ENCODE measurements at regions not wholly inside any gene's neighbourhood (a gene's known extent, or its start where the extent isn't known, plus 50 kb on each side); places are given as distances from the start of the nearest gene placed in this dataset.

DNA sequence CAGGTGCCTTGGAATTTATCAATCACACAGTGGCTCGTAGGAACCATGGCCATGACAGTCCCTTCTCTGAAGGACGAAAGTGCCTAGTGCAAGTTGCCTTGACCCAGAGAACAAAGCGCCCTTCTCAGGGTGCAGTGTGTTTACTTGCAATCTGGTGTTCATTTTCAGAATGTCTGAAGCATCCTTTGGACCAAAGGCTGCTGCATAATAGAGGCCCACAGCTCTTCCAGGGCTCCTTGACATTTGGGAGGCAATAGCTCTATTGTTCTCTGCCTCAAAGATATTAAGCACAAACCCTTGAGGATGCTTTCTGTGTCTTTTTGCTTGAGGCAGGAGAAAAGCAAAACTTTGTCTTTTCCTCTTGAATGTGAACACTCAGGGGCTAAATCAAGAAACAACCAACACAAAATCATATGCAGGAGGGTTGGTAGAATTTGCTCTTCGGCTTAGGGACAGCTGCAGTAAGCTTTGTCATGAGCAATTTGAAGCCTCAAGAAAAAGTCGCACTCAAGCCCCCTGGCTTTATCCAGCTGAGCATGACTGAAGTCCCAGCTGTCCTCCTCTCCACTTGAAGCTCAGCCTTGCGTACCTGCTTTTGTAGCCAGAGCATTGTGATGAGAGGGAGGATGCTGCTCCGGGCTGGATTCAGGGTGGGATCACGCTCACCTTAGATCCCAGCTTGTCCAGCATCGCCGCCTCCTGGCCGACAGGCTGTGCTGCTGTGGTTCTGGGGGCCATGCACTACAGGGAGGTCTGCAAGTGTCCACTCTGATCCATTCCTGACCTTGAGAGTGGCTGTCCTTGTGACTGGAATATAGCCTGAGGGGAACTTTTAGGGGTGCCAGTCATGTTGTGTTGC, 495.4 kb downstream of the CDH26 start:
- no peak for DNase-seq

DNA sequence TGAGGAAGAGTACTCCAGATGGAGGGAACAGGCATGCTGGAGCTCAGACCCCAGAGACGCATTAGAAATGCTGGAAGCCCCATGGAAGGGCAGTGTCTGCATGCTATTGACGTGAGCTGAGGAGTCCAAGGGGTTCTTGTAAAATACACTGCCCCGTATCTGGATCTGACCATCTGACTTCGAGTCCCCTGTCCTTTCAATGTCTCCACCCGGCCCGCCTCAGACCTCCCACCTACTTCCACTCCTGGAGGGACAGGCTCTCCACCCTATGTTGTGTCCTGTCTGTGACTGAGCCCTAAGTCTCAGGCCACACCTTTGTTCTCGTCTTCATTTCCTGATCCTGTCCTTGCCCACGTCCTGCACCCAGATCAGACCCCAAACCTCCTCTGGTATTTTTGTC, 496.3 kb downstream of the CDH26 start:
- DNase-seq = no peak

DNA sequence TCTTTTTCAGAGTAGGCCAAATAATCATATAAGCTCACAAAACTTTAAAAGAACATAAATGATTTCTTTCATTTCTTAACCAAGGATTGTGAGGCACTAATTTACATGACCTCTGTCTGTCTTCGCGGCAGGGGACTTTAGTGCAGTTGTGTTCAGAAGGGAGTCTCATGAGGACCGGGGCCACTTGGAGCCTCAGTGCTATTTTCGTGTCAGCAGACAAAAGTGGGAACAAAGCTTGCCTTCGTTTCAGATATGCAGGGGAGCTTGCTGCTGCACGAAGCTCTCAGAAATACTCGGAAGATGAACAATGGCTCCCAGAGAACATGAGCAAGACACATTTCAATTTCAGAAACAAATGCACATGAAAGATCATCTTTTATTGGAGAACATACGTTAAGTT, 497.0 kb downstream of the CDH26 start:
- no peak for DNase-seq

DNA sequence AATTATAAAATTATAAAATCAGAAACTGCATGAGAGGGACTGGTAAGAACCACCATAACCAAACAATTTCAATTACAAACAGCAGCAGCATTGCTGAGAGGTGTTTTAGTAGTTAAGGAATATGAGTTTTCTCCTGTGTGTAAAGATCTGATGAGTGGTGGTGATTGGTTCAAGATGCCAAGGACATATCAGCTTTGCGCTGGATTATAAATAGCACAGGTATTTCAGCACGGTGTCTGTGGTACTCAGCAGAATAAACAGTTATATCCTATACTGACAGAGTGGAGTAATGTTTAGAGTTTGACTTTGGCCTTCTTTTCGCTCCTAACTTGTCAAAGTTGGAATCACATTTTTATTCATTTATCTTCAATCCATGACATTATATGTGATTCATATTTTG, 501.0 kb downstream of the CDH26 start:
- no peak for DNase-seq

DNA sequence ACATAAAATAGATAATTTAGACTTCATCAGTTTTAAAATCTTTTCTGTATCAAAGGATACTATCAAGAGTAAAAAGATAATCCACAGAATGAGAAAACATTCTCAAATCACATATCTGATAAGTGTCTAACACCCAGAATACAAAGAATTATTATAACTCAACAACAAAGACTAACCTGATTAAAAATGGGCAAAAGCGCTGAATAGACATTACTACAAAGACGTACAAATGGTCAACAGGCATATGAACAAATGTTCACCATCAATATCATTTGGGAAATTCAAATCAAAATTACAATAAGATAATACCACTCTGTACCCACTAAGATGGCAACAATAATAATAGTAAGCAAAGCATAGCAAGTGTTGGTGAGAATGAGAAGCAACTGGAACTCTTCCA, 503.8 kb downstream of the CDH26 start:
- DNase-seq = no peak

DNA sequence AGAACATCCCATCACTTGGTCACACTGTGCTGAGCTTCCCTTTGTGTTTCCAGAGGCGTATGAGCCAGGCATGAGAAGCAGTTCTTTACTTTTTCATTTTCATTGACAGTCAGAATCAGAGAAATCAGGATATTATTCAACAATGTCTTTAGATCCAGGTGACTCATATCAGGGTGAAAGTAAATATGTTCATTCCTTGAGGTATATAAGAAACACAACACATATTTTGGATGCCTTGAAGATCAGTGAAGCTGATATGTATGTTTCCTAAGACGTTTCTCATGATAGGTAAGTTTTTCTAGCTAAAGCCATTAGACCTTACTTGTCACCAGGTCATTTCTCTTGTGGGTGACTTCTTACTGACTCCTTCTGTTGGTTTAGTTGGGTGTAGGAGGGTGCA, 505.6 kb downstream of the CDH26 start:
- DNase-seq = no peak

DNA sequence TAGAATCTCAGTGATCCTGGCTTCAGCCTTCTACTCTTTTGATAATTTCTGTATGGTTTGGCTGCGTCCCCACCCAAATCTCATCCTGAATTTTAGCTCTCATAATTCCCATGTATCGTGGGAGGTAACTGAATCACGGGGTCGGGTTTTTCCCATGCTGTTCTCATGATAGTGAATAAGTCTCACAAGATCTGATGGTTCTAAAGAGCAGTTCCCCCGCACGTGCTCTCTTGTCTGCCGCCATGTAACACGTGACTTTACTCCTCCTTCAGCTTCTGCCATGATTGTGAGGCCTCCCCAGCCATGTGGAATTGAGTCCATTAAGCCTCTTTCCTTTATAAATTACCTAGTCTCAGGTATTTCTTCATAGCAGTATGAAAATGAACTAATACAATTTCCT, 507.2 kb downstream of the CDH26 start:
- DNase-seq = no peak

DNA sequence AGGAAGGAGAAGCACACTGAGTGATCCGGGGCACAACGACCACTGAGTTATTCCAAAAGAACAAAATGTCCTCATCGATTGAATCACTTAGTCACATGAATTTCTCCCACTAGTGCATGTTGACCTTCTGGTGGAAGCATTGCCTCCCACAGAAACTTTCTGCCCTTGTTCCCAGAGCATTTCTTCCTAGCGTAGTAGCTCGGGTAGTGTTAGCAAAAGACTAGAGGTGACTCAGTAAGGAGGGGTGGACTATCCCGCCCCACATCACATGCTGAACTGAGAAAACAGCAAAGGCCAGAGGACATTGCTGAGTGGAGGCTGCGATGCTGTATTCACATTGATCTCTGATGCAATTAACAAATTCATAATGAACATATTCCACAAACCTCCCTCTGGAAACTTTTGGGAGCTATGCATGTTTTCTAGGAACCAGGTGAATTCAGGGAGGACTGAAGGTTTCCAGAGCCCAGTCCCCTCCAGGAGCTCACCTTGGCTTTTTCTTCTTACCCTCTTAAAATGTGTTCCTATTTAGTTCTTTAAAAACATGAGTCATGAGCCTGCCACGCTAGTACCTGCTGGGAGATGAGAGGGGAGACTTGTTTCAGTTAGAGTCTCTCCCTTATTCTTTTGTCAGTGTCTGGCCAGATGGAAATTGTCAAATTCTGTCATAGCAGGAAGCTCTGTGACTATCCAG, 507.9 kb downstream of the CDH26 start:
- no peak for DNase-seq

DNA sequence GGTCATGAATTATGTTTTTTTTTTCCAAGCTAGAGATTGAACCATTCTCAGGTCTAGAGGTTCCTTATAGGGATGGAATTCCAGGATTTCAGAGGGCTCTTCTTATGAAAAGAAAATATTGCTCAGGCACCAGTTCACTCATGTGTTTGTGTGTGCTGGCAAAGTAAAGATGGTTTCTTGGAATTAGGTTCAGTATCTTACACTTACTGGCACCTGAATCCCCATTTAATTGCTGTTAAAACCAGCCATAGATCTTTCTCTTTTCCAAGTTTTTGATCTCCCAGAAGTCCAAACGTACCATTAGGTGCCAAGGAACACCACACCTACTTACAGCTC, 508.4 kb downstream of the CDH26 start:
- DNase-seq = no peak

DNA sequence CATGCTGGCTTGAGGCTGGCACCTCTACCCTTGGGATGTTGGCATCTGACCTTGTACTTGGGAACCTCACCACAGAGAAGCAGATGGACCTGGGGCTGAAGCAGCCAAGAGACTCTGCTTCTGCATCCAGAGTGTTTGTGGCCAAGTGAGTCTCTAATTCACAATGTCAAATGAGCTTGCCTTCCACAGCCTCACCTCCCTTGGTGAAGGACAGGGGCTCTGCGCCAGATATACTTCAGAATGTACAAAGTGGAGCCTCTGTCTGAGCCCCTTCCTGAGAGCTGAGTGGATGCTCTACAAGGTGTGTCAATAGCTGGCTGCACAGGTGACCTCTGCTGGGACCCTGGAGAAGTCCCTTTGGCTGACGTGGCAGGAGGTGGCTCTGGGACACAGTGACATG, 508.9 kb downstream of the CDH26 start:
- no peak for DNase-seq

DNA sequence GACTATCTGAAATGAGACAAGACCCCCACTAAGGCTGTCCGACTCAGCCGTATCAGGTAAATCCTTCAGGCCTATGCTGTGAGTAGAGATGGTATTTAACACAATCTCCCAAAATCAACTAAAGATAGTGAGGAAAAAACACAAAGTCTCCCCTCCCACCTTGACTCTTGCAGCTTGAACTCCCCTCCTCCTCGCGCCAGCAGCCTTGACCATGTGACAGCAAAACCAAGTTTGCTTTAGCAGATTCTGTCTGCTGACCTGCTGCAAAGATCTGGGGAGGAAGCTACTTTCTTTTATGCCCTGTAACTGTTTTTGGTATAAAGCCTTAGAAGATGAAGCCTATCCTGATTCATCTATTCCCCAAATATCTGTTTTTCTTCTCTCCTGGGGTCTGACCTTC, 509.5 kb downstream of the CDH26 start:
- DNase-seq = no peak

DNA sequence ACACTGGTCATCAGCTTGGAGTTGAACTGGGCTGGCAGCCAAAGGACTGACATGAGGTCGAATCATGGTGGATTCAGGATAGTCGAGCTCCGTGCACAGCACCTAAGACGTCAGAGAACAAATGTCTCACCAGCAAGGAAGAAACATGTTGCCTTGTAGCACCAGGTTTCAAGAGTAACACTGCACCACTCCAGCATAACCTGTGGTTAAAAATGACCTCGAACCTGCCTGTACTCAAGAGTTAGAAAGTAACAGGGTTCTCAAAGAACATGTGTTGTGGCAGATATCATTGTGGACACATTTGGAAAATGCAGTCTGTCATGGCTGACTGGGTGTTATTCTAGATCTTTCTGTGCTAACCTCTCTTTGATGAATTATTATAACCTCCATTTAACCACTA, 511.6 kb downstream of the CDH26 start:
- DNase-seq = no peak

DNA sequence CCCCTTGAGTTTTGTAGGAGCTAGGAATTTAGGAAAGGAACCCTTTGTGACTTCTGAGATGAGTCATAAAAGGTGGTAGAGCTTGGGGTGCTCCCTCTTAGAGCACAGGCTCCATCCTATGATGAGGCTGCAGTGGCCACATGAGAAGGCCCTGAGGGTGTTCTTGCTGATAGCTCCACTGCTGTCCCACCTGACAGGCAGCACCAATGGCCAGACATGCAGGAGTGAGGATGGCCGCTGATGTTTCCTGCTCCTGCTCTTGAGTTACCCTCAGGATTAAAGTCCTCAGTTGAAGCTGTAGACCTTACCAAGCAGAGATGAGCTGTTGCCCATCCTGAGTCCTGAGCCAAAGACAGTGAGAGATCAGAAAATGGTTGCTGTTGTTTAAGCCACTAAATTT, 512.1 kb downstream of the CDH26 start:
- no peak for DNase-seq

DNA sequence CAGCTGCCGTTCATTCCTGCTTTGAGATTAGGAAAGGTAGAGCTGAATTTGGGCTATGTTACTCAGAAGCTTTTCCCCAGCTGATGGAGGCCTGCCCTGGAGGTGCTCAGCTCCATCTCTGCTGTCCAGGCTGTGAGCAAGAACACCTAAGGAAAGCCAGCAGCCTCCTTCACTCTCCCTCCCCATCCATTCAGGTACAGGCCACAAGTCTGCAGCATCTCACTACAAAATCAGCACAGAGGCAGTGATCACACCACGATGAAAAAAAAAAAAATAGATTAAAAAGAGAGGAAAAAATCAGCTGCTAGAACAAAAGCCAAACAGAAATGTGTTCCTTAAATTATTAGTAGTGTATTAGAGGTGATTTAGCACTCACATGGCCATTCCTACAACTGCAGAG, 515.0 kb downstream of the CDH26 start:
- DNase-seq = no peak

DNA sequence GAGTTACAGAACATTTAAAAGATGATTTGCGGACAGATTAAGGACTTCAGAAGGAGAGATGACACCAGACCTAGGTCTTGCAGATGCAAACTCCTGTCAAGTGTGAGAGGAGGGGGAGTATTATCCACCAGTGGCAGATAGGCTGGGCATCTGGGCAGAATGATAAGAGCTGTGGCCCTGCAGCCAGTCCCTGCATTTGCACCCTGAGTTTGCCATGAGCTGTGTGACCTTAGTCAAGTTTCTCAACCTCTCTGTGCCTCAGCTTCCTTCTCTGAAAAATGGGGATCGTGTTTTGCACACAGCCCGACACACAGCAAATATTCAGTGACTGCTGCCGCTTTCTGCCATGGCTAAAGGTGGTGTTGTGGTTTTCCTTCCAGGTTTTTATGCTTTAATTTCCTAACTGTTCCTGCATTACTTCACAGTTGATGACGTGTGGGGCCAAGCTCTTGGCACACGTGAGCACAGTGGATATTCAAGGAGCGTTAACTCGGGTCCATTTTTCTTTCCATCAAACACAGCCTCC, 516.2 kb downstream of the CDH26 start:
- no peak for DNase-seq

DNA sequence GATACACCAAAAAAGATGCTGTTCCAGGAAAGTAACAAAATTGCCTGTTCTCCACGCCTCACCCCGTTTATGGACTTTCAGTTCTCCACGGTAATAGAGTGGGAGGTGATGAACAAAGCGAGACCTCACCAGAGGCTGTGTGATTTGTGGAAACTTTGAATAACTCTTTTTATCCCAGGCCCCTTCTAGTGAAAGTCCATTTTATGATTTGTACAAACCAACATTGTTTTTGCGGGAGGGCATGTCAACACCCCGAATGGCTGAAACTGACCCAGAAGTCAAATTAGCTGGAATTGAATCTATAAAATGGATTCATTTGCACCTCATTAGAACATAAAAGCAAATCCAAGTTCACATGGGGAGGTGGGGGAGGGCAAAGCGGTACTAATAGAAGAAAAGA, 517.8 kb downstream of the CDH26 start:
- DNase-seq = no peak

DNA sequence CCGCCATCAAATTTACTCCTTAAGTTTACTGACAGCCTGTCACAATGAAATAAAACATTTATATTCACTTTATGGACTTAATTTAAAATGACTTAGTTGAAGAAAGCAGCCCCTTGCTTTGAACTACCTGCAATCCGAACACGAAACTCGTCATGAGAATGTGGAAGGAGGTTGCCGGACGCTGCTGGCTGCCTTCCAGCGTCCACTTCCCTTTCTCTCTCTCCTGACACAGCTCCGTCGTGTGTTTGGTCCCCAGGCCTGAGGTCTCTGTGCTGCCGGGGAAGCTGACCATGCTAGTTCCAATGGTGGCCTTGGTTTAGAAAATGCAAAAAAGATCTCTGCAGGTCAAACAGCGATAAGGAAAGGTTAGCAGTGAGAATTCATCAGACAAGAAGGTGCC, 519.7 kb downstream of the CDH26 start:
- no peak for DNase-seq

DNA sequence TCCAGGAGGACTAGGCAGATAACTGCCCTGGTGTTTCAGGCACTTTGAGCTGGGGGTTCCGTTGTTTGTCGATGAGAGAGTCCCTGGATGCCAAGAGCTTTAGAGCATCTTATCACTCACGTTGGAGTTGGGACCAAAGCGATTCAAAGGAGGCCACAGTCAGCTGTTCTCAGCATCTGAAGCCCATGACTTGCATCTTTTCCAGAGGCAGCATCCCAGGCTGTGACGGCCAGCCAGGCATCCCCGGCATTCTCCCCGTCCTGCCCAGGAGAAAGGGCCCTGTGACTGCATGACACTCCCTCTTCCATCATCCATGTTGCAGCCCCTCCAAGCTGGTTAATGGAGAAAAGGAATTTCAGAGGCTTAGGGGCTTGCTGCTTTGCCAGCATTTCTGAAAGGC, 520.3 kb downstream of the CDH26 start:
- DNase-seq = no peak

DNA sequence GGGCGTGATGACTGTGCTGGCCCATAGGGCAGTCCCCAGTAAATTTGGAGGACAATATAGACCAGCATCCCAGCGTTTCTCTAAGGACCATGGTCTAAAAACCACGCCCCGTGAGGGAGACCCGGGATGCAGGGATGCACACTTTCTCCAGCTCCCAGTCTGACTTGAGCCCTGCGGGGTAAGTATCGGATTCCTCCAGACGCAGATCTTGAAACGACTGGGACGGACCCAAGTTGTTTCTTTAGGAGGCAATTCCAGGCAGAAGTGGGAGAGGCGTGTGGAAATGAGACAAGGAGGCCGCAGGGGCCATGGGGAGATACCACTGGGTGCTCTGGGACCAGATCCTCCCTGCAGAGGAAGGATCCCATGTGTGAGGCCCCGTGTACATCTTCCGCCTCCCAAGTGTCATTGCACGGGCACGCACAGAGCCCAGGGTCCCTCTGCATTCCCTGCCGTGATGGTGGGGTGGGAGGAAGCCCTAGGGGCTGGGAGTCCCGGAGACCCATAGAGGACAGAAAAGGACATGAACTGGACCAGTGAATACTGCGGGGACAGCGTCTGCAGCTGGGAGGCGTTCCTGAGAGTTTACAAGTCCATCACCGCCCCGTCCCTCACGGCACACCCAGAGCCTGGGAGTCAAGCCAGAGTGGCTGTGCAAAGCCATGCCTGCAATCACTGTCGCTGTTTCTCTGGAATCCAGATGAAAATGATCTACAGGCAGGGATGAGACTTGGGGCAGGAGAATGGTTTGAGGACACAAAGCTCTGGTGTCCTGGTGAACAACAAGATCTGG, 522.9 kb downstream of the CDH26 start:
- DNase-seq = no peak

DNA sequence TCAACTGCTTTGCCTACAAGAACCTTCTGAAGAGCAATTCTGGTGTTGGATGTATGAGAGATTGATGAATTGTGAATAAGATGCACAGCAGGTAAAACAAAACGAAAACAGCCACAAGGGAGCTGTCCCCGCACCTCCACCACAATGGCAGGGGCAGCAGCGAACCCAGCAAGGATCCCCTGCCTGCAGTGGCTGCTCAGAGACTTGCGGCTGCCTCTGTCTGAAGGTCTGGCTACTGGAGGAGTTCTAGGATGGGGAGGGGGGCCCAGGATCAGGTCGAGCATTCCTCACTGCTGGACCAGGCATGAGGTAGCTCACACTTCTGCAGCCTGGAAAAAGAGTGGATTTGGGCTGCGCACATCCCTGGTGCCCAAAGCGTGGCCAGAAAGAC, 523.5 kb downstream of the CDH26 start:
- DNase-seq = no peak

DNA sequence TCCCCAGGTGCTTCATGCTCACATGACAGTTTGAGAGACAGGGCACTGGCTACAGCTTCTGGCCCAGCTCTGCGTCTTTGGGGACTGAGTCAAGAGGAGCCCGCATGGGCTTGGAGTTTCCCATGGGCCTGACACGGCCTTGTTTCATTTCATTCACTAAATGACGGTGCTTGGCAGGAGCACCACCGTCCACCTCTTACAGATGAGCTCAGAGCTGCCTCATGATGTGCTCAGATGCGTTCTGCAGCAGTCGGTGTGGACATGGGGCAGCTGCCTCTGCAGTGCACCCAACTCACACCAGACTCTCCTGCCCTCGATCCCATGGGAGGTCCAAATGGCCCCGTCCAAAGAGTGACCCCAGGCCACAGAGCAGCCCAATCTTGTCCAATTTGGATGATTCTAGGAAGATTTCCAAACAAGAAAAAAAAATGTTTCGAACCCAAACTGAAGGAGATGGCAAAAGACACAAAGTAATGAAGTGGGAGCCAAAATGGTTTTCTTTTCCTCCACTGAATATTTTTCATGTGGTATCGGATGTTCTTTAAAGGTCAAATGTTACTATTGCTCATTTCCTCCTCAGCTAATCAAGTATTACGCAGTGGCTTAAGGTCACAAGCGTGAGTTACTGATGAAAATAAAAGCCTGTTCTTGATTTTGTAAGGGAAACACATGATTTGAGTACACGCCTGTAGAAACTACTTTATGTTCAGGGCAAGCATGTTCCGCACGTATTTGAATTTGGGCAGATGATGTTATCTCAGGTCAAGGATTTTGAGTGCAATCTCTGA, 524.2 kb downstream of the CDH26 start:
- no peak for DNase-seq

DNA sequence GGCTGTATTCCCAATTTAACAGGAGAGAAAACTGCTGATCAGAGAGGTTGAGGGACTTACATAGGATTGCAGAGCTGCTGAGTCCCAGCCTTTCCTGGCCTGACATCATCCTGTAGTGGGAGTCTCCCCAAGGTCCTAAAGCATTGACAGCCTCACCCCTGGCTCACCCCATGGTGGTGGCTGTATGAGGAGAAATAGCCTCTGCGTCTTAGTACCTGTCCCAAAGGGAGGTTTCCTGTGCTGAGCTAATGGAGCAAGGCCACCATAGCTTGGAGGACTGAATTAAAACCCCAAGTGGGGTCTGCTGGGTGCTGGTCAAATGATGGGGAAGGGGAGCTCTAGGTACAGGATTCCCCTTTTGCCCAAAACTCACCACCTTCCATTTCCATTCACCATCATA, 525.1 kb downstream of the CDH26 start:
- DNase-seq = no peak

DNA sequence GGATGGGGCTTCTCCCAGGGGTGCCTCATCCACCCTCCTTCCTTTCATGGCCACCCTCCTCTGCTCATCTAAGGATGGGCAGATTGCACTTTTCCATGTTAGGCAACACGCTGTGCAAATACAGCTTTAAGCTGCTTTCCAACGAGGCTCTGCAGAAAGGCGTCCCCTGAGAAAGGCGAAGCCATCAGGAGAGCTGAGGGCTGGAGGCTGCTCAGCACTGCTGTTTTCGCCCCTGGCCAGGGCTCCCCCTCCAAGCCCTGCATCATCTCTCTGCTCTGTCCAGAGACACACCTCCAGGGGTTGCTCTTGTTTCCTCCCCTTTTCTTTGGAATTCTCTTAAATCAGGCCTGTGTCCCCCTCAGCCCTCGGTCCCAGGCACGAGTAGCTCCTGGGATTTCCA, 526.1 kb downstream of the CDH26 start:
- no peak for DNase-seq
